Lung (tissue), 11 donors: ENCODE measurements at regions not wholly inside any gene's neighbourhood (a gene's known extent, or its start where the extent isn't known, plus 50 kb on each side); places are given as distances from the start of the nearest gene placed in this dataset.
"Not testable (repeated sequence)": the region's sequence is repeated elsewhere in the genome, so short reads cannot be mapped to it uniquely, and the experiment has no call there.

Experiments used
- ATAC-seq: fragments of 200-7000 bp; cut with Tn5 transposase; one replicate; pipeline ENCODE4 v1.9.1; 2020; ENCODE audit warnings: moderate number of reproducible peaks; ENCODE audit not compliant: insufficient read depth, low FRiP score
- DNase-seq, 3 donors: peaks; one replicate each; pipeline ENCODE4 v3.0.0-alpha.2; 2013 to 2017
- H3K27ac ChIP-seq, 2 donors: one replicate each; pipeline ENCODE4 v1.5.1; 2013; ENCODE audit warnings: mild to moderate bottlenecking in 2 of 2, moderate library complexity in 2 of 2, control low read depth in 1 of 2, inconsistent platforms in 1 of 2, low read depth in 1 of 2, low read length in 1 of 2
- H3K27me3 ChIP-seq, 3 donors: one replicate each; pipeline ENCODE4 v1.5.1; 2013; ENCODE audit warnings: low read length in 2 of 3; ENCODE audit not compliant: control insufficient read depth in 3 of 3, insufficient read depth in 3 of 3
- H3K36me3 ChIP-seq, 4 donors: one replicate each; pipeline ENCODE4 v1.5.1; 2013; ENCODE audit warnings: low read length in 4 of 4, mild to moderate bottlenecking in 1 of 4, moderate library complexity in 1 of 4; ENCODE audit not compliant: control insufficient read depth in 4 of 4, insufficient read depth in 4 of 4
- H3K4me1 ChIP-seq, 5 donors: one replicate each; pipeline ENCODE4 v1.5.1; 2013; ENCODE audit warnings: low read length in 5 of 5, mild to moderate bottlenecking in 2 of 5, moderate library complexity in 1 of 5; ENCODE audit not compliant: control insufficient read depth in 5 of 5, insufficient read depth in 5 of 5
- H3K4me3 ChIP-seq: one replicate; pipeline ENCODE4 v1.5.1; 2013; ENCODE audit warnings: mild to moderate bottlenecking, control low read depth, moderate library complexity
- H3K9ac ChIP-seq, 2 donors: one replicate each; pipeline ENCODE4 v1.5.1; 2013; ENCODE audit warnings: low read length in 2 of 2, control low read depth in 1 of 2; ENCODE audit not compliant: insufficient read depth in 1 of 2
- H3K9me3 ChIP-seq, 4 donors: one replicate each; pipeline ENCODE4 v1.5.1; 2013; ENCODE audit warnings: low read length in 3 of 4, mild to moderate bottlenecking in 1 of 4, moderate library complexity in 1 of 4; ENCODE audit not compliant: control insufficient read depth in 4 of 4, insufficient read depth in 3 of 4
- WGBS, 2 donors: extraction: QIAGEN DNeasy Blood & Tissue Kit; methylation state at CpG; one replicate each; pipeline ENCODE4 v1.1.7; 2013; 5-methylcytosine and 5-hydroxymethylcytosine counted together
- TF ChIP-seq, protein P1 (sequence below): IDR thresholded peaks from 2 replicates; pipeline ENCODE4 v1.5.1; 2012; ENCODE audit warnings: mild to moderate bottlenecking; ENCODE audit errors: control extremely low read depth, extremely low read depth
- donor health status: control.
- donor health status: control.
- donor health status: Bipolar disorder and iron deficiency.
- donor health status: healthy.
- donor health status: DM: yes; HTN: yes; CAD: no.

DNA sequence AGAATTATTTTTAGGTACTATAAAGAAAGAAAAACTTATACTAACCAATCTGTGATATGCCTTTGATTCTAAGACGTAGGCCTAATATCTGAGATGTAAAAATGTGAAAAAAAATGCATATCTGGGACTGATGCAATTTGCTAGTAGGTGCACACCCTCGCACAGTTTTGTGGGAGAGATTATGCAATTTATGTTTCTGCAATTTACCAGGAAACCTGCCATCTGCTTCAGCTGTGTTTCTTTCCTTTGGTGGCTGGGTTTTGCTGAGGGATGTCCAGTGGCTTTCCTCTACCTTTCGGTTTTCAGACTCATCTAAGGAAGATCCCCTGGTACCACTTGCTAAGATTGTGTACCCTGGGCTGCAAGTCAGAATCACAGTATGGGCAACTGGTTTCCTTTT, 186.9 kb downstream of the ZFP64 start:
- WGBS, 2 donors, result 26 to 57% methylated on average over 3 of the region's 3 CpGs
- ATAC-seq (no peak), DNase-seq (peak in 2 of 3 donors; percentile 35 to 79)
- H3K27me3 ChIP-seq, result no peaks in the 10 kb centered on the region
- no peak overlapping the region for H3K9ac ChIP-seq
- no peaks in the 10 kb centered on the region for H3K9me3 ChIP-seq
- TF ChIP-seq, protein P1, sequence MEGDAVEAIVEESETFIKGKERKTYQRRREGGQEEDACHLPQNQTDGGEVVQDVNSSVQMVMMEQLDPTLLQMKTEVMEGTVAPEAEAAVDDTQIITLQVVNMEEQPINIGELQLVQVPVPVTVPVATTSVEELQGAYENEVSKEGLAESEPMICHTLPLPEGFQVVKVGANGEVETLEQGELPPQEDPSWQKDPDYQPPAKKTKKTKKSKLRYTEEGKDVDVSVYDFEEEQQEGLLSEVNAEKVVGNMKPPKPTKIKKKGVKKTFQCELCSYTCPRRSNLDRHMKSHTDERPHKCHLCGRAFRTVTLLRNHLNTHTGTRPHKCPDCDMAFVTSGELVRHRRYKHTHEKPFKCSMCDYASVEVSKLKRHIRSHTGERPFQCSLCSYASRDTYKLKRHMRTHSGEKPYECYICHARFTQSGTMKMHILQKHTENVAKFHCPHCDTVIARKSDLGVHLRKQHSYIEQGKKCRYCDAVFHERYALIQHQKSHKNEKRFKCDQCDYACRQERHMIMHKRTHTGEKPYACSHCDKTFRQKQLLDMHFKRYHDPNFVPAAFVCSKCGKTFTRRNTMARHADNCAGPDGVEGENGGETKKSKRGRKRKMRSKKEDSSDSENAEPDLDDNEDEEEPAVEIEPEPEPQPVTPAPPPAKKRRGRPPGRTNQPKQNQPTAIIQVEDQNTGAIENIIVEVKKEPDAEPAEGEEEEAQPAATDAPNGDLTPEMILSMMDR, result no peak
- H3K4me1 ChIP-seq, result peaks cover 0 to 5% (median 5%) of the 10 kb centered on the region in 5 donors
- no peaks in the 10 kb centered on the region for H3K36me3 ChIP-seq
- H3K27ac ChIP-seq, result no peak overlapping the region
- H3K4me3 ChIP-seq, result no peak overlapping the region

DNA sequence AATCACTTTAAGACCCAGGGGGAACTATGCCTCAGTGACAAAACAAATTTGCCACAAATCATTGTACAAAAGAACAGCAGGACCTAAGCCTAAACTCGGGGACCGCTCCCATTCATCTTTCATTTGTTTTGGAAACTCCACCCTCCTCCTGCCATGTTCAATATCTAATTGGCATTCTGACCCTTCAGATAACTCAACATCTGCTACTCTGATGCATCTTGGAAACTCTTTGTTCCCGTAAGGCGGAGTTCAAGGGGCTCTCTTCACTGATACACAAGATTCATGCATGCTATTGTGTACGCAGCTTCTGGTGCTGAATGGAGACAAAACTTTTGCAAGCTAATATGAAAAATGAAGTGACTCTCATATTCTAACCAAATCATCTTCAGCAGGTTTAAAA, 187.6 kb downstream of the ZFP64 start:
- Histone ChIP-seq H3K9me3 (no peaks in the 10 kb centered on the region), H3K36me3 (no peaks in the 10 kb centered on the region), H3K27me3 (no peaks in the 10 kb centered on the region), H3K4me3 (no peak overlapping the region), H3K27ac (no peak overlapping the region), H3K9ac (no peak overlapping the region), H3K4me1 (peaks cover 0 to 5% (median 5%) of the 10 kb centered on the region in 5 donors)
- TF ChIP-seq, protein P1, result no peak
- DNase-seq, result no peak
- WGBS, 2 donors, result 88 to 89% methylated on average over 5 of the region's 5 CpGs
- no peak for ATAC-seq

DNA sequence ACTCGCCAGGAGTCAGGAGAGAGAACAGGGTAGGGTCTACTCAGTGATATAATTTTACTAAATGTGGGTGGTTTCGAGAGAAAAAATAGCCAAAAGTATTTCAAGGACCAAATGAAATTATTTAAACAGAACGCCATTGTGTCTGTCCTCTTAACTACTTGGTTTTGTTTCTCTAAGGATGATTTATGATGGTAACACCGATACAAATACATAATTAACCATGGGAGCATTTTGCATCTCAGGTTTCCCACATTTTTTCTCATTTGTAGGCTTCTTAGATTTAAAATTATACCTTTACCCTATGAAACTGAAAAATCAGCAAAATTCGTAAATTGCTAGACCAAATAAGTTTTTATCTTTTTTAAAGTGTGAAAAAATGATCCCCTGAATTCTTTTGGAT, 188.2 kb downstream of the ZFP64 start:
- Histone ChIP-seq H3K9me3 (no peaks in the 10 kb centered on the region), H3K36me3 (no peaks in the 10 kb centered on the region), H3K9ac (no peak overlapping the region), H3K27ac (no peak overlapping the region), H3K4me3 (no peak overlapping the region), H3K4me1 (peaks cover 0 to 5% (median 5%) of the 10 kb centered on the region in 5 donors), H3K27me3 (no peaks in the 10 kb centered on the region)
- DNase-seq (no peak), ATAC-seq (no peak)
- WGBS, 2 donors, result 73 to 87% methylated on average over 5 of the region's 5 CpGs
- TF ChIP-seq, protein P1, result no peak

DNA sequence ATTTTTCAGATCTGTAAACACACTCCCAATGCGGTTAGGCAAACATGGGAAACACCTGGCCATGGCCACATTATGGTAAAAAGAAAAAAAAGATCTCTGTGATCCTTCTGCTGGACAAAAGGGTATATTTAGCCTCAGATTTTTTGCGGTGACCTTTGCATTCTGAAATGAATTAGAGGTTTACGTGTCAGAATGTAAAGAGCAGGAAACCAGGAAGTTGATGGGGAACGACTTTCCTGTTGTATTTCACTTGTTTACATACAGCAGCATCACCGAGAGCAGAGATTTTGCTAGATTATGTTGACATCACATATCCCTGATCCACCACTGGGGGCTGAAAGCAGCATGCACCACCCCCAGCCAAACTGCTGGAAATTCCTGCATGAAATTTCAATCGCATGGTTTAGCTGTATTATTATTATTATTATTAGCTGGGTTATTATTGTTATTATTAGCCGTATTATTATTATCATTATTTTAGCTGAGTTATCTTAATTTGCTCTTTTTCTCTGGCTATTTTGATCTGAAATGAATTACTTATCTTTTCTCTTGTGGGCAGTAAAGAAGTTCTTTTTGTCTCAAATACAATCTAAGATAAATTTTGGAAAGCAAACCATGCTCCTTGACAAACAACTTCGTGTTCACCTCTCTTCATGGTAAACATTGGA, 189.4 kb downstream of the ZFP64 start:
- Histone ChIP-seq H3K4me3 (no peak overlapping the region), H3K9me3 (no peaks in the 10 kb centered on the region), H3K27ac (no peak overlapping the region), H3K9ac (peak overlapping the region in 1 of 2 donors; percentile 19), H3K36me3 (no peaks in the 10 kb centered on the region), H3K4me1 (peaks cover 0 to 5% (median 5%) of the 10 kb centered on the region in 5 donors), H3K27me3 (no peaks in the 10 kb centered on the region)
- DNase-seq (peak in 2 of 3 donors; percentile 48 to 59), ATAC-seq (no peak)
- WGBS, 2 donors, result 23 to 39% methylated on average over 8 of the region's 8 CpGs
- TF ChIP-seq, protein P1, result no peak

DNA sequence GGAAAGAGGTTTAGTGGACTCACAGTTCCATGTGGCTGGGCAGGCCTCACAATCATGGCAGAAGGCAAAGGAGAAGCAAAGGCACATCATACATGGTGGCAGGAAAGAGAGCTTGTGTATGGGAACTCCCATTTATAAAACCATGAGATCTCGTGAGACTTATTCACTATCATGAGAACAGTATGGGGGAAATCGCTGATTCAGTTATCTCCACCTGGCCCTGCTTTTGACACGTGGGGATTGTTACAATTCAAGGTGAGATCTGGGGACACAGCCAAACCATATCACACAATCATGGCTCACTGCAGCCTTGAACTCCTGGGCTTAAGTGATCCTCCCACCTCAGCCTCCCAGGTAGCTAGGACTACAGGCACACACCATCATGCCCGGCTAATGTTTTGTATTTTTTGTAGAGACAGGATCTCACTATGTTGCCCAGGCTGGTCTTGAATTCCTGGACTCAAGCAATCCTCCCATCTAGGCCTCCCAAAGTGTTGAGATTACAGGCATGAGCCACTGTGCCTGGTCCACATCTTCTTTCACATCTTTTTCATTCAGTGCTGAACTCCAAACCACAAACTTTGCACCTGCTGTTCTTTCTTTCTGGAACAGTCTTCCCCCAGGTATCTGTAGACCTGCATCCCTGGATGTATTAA, 194.2 kb downstream of the ZFP64 start:
- ATAC-seq, H3K27me3 ChIP-seq: not testable (repeated sequence)
- 92 to 97% methylated on average over 4 of the region's 4 CpGs for whole genome bisulfite sequencing, 2 donors

More for the DNA sequence above, 194.2 kb downstream of the ZFP64 start:
- not testable (repeated sequence) for H3K9me3 ChIP-seq, H3K36me3 ChIP-seq, DNase-seq, H3K4me3 ChIP-seq, H3K27ac ChIP-seq, H3K9ac ChIP-seq, H3K4me1 ChIP-seq
